C4-2B (cell line): ENCODE measurements at regions not wholly inside any gene's neighbourhood (a gene's known extent, or its start where the extent isn't known, plus 50 kb on each side); places are given as distances from the start of the nearest gene placed in this dataset.

Experiments used
- ZFX ChIP-seq: fragments of 450-650 bp; IDR thresholded peaks from 2 replicates; pipeline ENCODE4 v1.6.1; 2017
- TF ChIP-seq, protein P1 (sequence below): fragments of 450-650 bp; conservative IDR thresholded peaks from 2 replicates; pipeline ENCODE4 v1.5.1; 2017; ENCODE audit warnings: mild to moderate bottlenecking

- TF ChIP-seq, protein P1, sequence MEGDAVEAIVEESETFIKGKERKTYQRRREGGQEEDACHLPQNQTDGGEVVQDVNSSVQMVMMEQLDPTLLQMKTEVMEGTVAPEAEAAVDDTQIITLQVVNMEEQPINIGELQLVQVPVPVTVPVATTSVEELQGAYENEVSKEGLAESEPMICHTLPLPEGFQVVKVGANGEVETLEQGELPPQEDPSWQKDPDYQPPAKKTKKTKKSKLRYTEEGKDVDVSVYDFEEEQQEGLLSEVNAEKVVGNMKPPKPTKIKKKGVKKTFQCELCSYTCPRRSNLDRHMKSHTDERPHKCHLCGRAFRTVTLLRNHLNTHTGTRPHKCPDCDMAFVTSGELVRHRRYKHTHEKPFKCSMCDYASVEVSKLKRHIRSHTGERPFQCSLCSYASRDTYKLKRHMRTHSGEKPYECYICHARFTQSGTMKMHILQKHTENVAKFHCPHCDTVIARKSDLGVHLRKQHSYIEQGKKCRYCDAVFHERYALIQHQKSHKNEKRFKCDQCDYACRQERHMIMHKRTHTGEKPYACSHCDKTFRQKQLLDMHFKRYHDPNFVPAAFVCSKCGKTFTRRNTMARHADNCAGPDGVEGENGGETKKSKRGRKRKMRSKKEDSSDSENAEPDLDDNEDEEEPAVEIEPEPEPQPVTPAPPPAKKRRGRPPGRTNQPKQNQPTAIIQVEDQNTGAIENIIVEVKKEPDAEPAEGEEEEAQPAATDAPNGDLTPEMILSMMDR: no peak
- TF ChIP-seq ZFX: no peak
Measured at GRCh38 chr20:54339093-54339492, 131.2 kb downstream of the PFDN4 start.
